ENCODE measurements at regions not wholly inside any gene's neighbourhood (a gene's known extent, or its start where the extent isn't known, plus 50 kb on each side); places are given as distances from the start of the nearest gene placed in this dataset.

- H3K27ac ChIP-seq (ENCODE audit: low read length in 2 of 2), result no peak overlapping the region
- H3K4me2 ChIP-seq (replicated peaks; ENCODE audit: low read depth, low read length, poor library complexity, severe bottlenecking), result no peak overlapping the region
- DNase-seq, result no peak
- ChIA-PET CTCF (no interaction called here), POLR2A (no interaction called here)
- H3K4me3 Mint-ChIP-seq, result no peak overlapping the region
- H3K79me2 ChIP-seq (ENCODE audit: control insufficient read depth, insufficient read depth, low read length), result no peaks in the 10 kb centered on the region
- no peak for ATAC-seq (ENCODE audit: low read depth)
- H3K9ac ChIP-seq (ENCODE audit: low read length), result no peak overlapping the region
- peaks cover 8 to 10% of the 10 kb centered on the region in 2 donors for H3K4me1 ChIP-seq (ENCODE audit: control insufficient read depth in 2 of 2, insufficient read depth in 2 of 2, low read length in 2 of 2)
- H3K4me1 Mint-ChIP-seq, result peaks cover 17% of the 10 kb centered on the region
- H3K27ac Mint-ChIP-seq, result no peak overlapping the region
- H3K4me3 ChIP-seq (ENCODE audit: control extremely low read depth in 1 of 5, extremely low read depth in 1 of 5, insufficient read depth in 1 of 5, low read depth in 2 of 5, low read length in 4 of 5), result no peak overlapping the region
- WGBS (ENCODE audit: insufficient coverage), result no CpG with 5 or more reads among the region's 4 CpGs
- no peaks in the 10 kb centered on the region for H3K9me3 Mint-ChIP-seq (ENCODE audit: insufficient read depth)
- H3K27me3 ChIP-seq (replicated peaks in 1 of 4; ENCODE audit: control extremely low read depth in 1 of 4, control insufficient read depth in 3 of 4, insufficient read depth in 4 of 4, low read length in 3 of 4), result no peaks in the 10 kb centered on the region
- H3K27me3 Mint-ChIP-seq, result no peaks in the 10 kb centered on the region
- H3K36me3 ChIP-seq (replicated peaks in 1 of 2; ENCODE audit: control extremely low read depth in 1 of 2, control insufficient read depth in 1 of 2, extremely low read depth in 1 of 2, insufficient read depth in 2 of 2, low read length in 1 of 2), result no peaks in the 10 kb centered on the region
- intact Hi-C loops (cut with micrococcal nuclease), result no loop called here
- no peak for TF ChIP-seq EZH2 (IDR thresholded peaks at IDR 0.05; ENCODE audit: borderline replicate concordance, insufficient read depth, low read depth, low read length, poor library complexity, severe bottlenecking)
- no peak for TF ChIP-seq CTCF (IDR thresholded peaks at IDR 0.05)
- no peaks in the 10 kb centered on the region for H4K20me1 ChIP-seq (ENCODE audit: control insufficient read depth, insufficient read depth, low read length, poor library complexity, severe bottlenecking)
- H2AFZ ChIP-seq (ENCODE audit: insufficient read depth, low read depth, low read length, poor library complexity, severe bottlenecking), result no peak overlapping the region
- peaks cover 0 to 4% (median 2%) of the 10 kb centered on the region in 3 donors for H3K9me3 ChIP-seq (ENCODE audit: control extremely low read depth in 1 of 3, control insufficient read depth in 2 of 3, insufficient read depth in 1 of 3, low read length in 2 of 3)
Observed at GRCh38 chr3:23713641-23714040, 92.1 kb upstream of the UBE2E1 start.

GRCh38 chr3:23720059-23720458 is 85.7 kb upstream of the UBE2E1 start:
- peaks cover 6 to 12% (median 12%) of the 10 kb centered on the region in 3 donors for H3K9me3 ChIP-seq (ENCODE audit: control extremely low read depth in 1 of 3, control insufficient read depth in 2 of 3, insufficient read depth in 1 of 3, low read length in 2 of 3)
- intact Hi-C loops (cut with micrococcal nuclease), result no loop called here
- H3K9ac ChIP-seq (ENCODE audit: low read length), result no peak overlapping the region
- Mint-ChIP-seq H3K27me3 (no peaks in the 10 kb centered on the region), H3K9me3 (ENCODE audit: insufficient read depth) (peaks cover 3% of the 10 kb centered on the region), H3K4me3 (no peak overlapping the region), H3K27ac (no peak overlapping the region), H3K4me1 (peaks cover 10% of the 10 kb centered on the region)
- ATAC-seq (ENCODE audit: low read depth) (no peak), DNase-seq (no peak)
- no peaks in the 10 kb centered on the region for H3K36me3 ChIP-seq (replicated peaks in 1 of 2; ENCODE audit: control extremely low read depth in 1 of 2, control insufficient read depth in 1 of 2, extremely low read depth in 1 of 2, insufficient read depth in 2 of 2, low read length in 1 of 2)
- H3K4me3 ChIP-seq (ENCODE audit: control extremely low read depth in 1 of 5, extremely low read depth in 1 of 5, insufficient read depth in 1 of 5, low read depth in 2 of 5, low read length in 4 of 5), result no peak overlapping the region
- no peak for TF ChIP-seq EZH2 (IDR thresholded peaks at IDR 0.05; ENCODE audit: borderline replicate concordance, insufficient read depth, low read depth, low read length, poor library complexity, severe bottlenecking)
- peak; percentile 19 for TF ChIP-seq CTCF (IDR thresholded peaks at IDR 0.05)
- H2AFZ ChIP-seq (ENCODE audit: insufficient read depth, low read depth, low read length, poor library complexity, severe bottlenecking), result no peak overlapping the region
- no peaks in the 10 kb centered on the region for H3K27me3 ChIP-seq (replicated peaks in 1 of 4; ENCODE audit: control extremely low read depth in 1 of 4, control insufficient read depth in 3 of 4, insufficient read depth in 4 of 4, low read length in 3 of 4)
- H3K27ac ChIP-seq (ENCODE audit: low read length in 2 of 2), result no peak overlapping the region
- H3K4me1 ChIP-seq (ENCODE audit: control insufficient read depth in 2 of 2, insufficient read depth in 2 of 2, low read length in 2 of 2), result peaks cover 6 to 8% of the 10 kb centered on the region in 2 donors
- CTCF ChIA-PET, result no interaction called here
- POLR2A ChIA-PET, result no interaction called here
- no peaks in the 10 kb centered on the region for H4K20me1 ChIP-seq (ENCODE audit: control insufficient read depth, insufficient read depth, low read length, poor library complexity, severe bottlenecking)
- no peaks in the 10 kb centered on the region for H3K79me2 ChIP-seq (ENCODE audit: control insufficient read depth, insufficient read depth, low read length)
- WGBS (ENCODE audit: insufficient coverage), result 100% methylated on average over 1 of the region's 2 CpGs
- H3K4me2 ChIP-seq (replicated peaks; ENCODE audit: low read depth, low read length, poor library complexity, severe bottlenecking), result no peak overlapping the region

Measured in B cell (primary cell).